PFSK-1 (cell line): ENCODE measurements at regions not wholly inside any gene's neighbourhood (a gene's known extent, or its start where the extent isn't known, plus 50 kb on each side); places are given as distances from the start of the nearest gene placed in this dataset.

Experiments
- FOXP2 ChIP-seq: optimal IDR thresholded peaks from 2 replicates; pipeline ENCODE3; 2011; ENCODE audit warnings: borderline replicate concordance, control low read depth, inconsistent platforms; ENCODE audit not compliant: insufficient read depth; ENCODE audit errors: extremely low read length, extremely low read depth
- POLR2AphosphoS5 ChIP-seq: IDR thresholded peaks from 2 replicates; pipeline ENCODE4 v1.6.1; 2012; ENCODE audit warnings: low read depth, mild to moderate bottlenecking, control low read depth, low read length, moderate library complexity
- TAF1 ChIP-seq: IDR thresholded peaks from 2 replicates; pipeline ENCODE4 v1.6.1; 2012; ENCODE audit warnings: low read length, control low read depth, borderline replicate concordance; ENCODE audit not compliant: insufficient read depth
- TF ChIP-seq, protein P1 (sequence below), 2 experiments: IDR thresholded peaks; 2 replicates each; pipeline versions ENCODE4 v1.6.1 to v1.8.0; 2011 to 2012; ENCODE audit warnings: low read depth in 2 of 2, low read length in 2 of 2, control low read depth in 1 of 2, inconsistent platforms in 1 of 2, mild to moderate bottlenecking in 1 of 2, moderate library complexity in 1 of 2; ENCODE audit not compliant: insufficient read depth in 1 of 2

DNA sequence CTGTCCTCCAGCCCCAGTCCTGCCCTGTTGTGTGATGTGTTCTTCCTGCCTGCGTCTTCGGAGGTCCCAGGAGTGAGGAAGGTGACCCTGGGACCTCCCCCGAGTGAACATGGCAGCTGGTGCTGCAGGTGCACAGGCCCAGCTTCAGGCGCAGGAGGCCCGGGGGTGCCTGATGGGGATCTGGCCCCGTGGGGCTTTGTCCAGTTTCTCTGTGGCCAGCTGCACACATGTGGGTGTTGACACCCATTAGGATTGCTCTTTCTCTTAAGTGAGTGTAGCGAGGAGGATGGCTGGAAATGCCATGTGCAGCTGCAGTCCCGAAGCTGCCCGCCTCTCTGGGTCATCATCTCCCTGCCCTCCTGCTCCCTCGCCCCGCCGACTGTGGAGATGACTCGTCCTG is 1279.7 kb downstream of the BRD1 start:
- no peak for TF ChIP-seq POLR2AphosphoS5
- no peak for TF ChIP-seq TAF1
- TF ChIP-seq FOXP2 = no peak
- TF ChIP-seq, protein P1, sequence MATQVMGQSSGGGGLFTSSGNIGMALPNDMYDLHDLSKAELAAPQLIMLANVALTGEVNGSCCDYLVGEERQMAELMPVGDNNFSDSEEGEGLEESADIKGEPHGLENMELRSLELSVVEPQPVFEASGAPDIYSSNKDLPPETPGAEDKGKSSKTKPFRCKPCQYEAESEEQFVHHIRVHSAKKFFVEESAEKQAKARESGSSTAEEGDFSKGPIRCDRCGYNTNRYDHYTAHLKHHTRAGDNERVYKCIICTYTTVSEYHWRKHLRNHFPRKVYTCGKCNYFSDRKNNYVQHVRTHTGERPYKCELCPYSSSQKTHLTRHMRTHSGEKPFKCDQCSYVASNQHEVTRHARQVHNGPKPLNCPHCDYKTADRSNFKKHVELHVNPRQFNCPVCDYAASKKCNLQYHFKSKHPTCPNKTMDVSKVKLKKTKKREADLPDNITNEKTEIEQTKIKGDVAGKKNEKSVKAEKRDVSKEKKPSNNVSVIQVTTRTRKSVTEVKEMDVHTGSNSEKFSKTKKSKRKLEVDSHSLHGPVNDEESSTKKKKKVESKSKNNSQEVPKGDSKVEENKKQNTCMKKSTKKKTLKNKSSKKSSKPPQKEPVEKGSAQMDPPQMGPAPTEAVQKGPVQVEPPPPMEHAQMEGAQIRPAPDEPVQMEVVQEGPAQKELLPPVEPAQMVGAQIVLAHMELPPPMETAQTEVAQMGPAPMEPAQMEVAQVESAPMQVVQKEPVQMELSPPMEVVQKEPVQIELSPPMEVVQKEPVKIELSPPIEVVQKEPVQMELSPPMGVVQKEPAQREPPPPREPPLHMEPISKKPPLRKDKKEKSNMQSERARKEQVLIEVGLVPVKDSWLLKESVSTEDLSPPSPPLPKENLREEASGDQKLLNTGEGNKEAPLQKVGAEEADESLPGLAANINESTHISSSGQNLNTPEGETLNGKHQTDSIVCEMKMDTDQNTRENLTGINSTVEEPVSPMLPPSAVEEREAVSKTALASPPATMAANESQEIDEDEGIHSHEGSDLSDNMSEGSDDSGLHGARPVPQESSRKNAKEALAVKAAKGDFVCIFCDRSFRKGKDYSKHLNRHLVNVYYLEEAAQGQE (IDR thresholded peaks at IDR 0.05; ENCODE audit: insufficient read depth in 1 of 2, low read depth in 2 of 2, low read length in 2 of 2) = no peak
